ENCODE measurements at regions not wholly inside any gene's neighbourhood (a gene's known extent, or its start where the extent isn't known, plus 50 kb on each side); places are given as distances from the start of the nearest gene placed in this dataset.

- no peak for DNase-seq (ENCODE audit: low read depth)
- no peak overlapping the region for H3K4me3 ChIP-seq (ENCODE audit: low read depth, low read length)
- TF ChIP-seq CTCF (IDR thresholded peaks at IDR 0.05; ENCODE audit: low read depth, low read length, missing control alignments), result no peak
Observed at GRCh38 chr3:176554264-176554663, 643.0 kb downstream of the TBL1XR1 start.

GRCh38 chr3:176526942-176527341 is 670.3 kb downstream of the TBL1XR1 start:
- no peak overlapping the region for H3K4me3 ChIP-seq (ENCODE audit: low read depth, low read length)
- TF ChIP-seq CTCF (IDR thresholded peaks at IDR 0.05; ENCODE audit: low read depth, low read length, missing control alignments), result no peak
- no peak for DNase-seq (ENCODE audit: low read depth)

- DNase-seq (ENCODE audit: low read depth), result no peak
- TF ChIP-seq CTCF (IDR thresholded peaks at IDR 0.05; ENCODE audit: low read depth, low read length, missing control alignments), result no peak
- no peak overlapping the region for H3K4me3 ChIP-seq (ENCODE audit: low read depth, low read length)
Observed at GRCh38 chr3:176526225-176526624, 671.1 kb downstream of the TBL1XR1 start.

- DNase-seq (ENCODE audit: low read depth), result no peak
- no peak for TF ChIP-seq CTCF (IDR thresholded peaks at IDR 0.05; ENCODE audit: low read depth, low read length, missing control alignments)
- H3K4me3 ChIP-seq (ENCODE audit: low read depth, low read length), result no peak overlapping the region
Observed at GRCh38 chr3:176523114-176523513, 674.2 kb downstream of the TBL1XR1 start.

GRCh38 chr3:176522436-176522835 is 674.8 kb downstream of the TBL1XR1 start:
- no peak for TF ChIP-seq CTCF (IDR thresholded peaks at IDR 0.05; ENCODE audit: low read depth, low read length, missing control alignments)
- no peak overlapping the region for H3K4me3 ChIP-seq (ENCODE audit: low read depth, low read length)
- DNase-seq (ENCODE audit: low read depth), result no peak

GRCh38 chr3:176521531-176522175 is 675.6 kb downstream of the TBL1XR1 start:
- no peak overlapping the region for H3K4me3 ChIP-seq (ENCODE audit: low read depth, low read length)
- no peak for DNase-seq (ENCODE audit: low read depth)
- TF ChIP-seq CTCF (IDR thresholded peaks at IDR 0.05; ENCODE audit: low read depth, low read length, missing control alignments), result no peak

GRCh38 chr3:176514297-176514696 is 683.0 kb downstream of the TBL1XR1 start:
- DNase-seq (ENCODE audit: low read depth), result peak; percentile 2
- H3K4me3 ChIP-seq (ENCODE audit: low read depth, low read length), result no peak overlapping the region
- peak; percentile 56 for TF ChIP-seq CTCF (IDR thresholded peaks at IDR 0.05; ENCODE audit: low read depth, low read length, missing control alignments)

Measured in GM12864 (cell line).